ENCODE measurements at regions not wholly inside any gene's neighbourhood (a gene's known extent, or its start where the extent isn't known, plus 50 kb on each side); places are given as distances from the start of the nearest gene placed in this dataset.

DNA sequence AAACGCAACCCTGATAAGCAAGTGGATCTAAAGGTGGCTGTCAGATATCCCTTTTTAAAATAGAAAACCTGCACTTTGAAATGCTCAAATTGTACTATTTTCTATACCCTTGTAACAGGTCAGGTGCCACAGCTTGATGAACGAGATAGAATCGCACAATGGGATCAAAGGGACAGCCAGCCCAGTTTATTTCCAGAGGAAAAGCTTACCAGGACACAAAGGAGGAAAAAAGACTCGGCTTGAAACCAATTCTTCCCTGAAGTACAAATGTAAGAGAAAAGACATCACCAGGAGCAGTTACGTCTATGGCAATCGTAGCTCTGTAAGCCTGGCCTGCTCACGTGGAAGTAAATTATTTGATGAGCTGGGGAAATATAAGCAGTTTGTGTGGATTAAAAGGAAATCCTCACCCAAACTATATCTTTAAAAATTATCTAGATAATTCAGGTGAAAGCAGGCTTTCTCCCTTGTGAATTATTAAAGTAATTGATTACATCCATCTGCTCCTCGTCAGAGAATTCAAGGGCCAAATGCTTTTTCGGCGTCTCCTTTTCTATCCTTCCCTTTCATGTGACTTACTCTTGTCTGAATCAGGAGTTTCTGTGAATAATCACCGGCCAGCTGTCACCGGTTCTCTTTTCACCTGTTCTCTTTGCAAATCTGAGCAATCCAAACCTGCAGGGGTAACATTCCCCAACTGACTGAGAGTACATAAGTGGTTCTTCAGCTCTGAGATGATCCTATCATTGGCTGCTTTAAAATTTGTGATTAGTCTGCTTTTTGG, 339.2 kb upstream of the ONECUT1 start:
- Histone ChIP-seq H2AFZ (ENCODE audit: insufficient read depth, low read depth, low read length, poor library complexity, severe bottlenecking) (no peak overlapping the region), H3K4me1 (ENCODE audit: control insufficient read depth in 2 of 2, insufficient read depth in 2 of 2, low read length in 2 of 2) (no peaks in the 10 kb centered on the region), H3K9ac (ENCODE audit: low read length) (no peak overlapping the region), H3K27ac (ENCODE audit: low read length in 2 of 2) (no peak overlapping the region), H3K4me3 (ENCODE audit: control extremely low read depth in 1 of 5, extremely low read depth in 1 of 5, insufficient read depth in 1 of 5, low read depth in 2 of 5, low read length in 4 of 5) (no peak overlapping the region), H4K20me1 (ENCODE audit: control insufficient read depth, insufficient read depth, low read length, poor library complexity, severe bottlenecking) (no peaks in the 10 kb centered on the region), H3K27me3 (replicated peaks in 1 of 4; ENCODE audit: control extremely low read depth in 1 of 4, control insufficient read depth in 3 of 4, insufficient read depth in 4 of 4, low read length in 3 of 4) (no peaks in the 10 kb centered on the region), H3K4me2 (replicated peaks; ENCODE audit: low read depth, low read length, poor library complexity, severe bottlenecking) (no peak overlapping the region), H3K36me3 (replicated peaks in 1 of 2; ENCODE audit: control extremely low read depth in 1 of 2, control insufficient read depth in 1 of 2, extremely low read depth in 1 of 2, insufficient read depth in 2 of 2, low read length in 1 of 2) (no peaks in the 10 kb centered on the region), H3K79me2 (ENCODE audit: control insufficient read depth, insufficient read depth, low read length) (no peaks in the 10 kb centered on the region), H3K9me3 (ENCODE audit: control extremely low read depth in 1 of 3, control insufficient read depth in 2 of 3, insufficient read depth in 1 of 3, low read length in 2 of 3) (no peaks in the 10 kb centered on the region)
- TF ChIP-seq EZH2 (IDR thresholded peaks at IDR 0.05; ENCODE audit: borderline replicate concordance, insufficient read depth, low read depth, low read length, poor library complexity, severe bottlenecking) = no peak
- TF ChIP-seq, protein P1, sequence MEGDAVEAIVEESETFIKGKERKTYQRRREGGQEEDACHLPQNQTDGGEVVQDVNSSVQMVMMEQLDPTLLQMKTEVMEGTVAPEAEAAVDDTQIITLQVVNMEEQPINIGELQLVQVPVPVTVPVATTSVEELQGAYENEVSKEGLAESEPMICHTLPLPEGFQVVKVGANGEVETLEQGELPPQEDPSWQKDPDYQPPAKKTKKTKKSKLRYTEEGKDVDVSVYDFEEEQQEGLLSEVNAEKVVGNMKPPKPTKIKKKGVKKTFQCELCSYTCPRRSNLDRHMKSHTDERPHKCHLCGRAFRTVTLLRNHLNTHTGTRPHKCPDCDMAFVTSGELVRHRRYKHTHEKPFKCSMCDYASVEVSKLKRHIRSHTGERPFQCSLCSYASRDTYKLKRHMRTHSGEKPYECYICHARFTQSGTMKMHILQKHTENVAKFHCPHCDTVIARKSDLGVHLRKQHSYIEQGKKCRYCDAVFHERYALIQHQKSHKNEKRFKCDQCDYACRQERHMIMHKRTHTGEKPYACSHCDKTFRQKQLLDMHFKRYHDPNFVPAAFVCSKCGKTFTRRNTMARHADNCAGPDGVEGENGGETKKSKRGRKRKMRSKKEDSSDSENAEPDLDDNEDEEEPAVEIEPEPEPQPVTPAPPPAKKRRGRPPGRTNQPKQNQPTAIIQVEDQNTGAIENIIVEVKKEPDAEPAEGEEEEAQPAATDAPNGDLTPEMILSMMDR (IDR thresholded peaks at IDR 0.05) = no peak
- intact Hi-C loops (cut with micrococcal nuclease) = no loop called here
- ATAC-seq (ENCODE audit: low read depth) (no peak), DNase-seq (no peak)
- ChIA-PET CTCF (no interaction called here), POLR2A (no interaction called here)
- Mint-ChIP-seq H3K4me1 (peaks cover 4% of the 10 kb centered on the region), H3K27me3 (no peaks in the 10 kb centered on the region), H3K9me3 (ENCODE audit: insufficient read depth) (no peaks in the 10 kb centered on the region), H3K4me3 (no peak overlapping the region), H3K27ac (no peak overlapping the region)
- WGBS (ENCODE audit: insufficient coverage) = 85% methylated on average over 6 of the region's 12 CpGs

- H3K4me1 Mint-ChIP-seq = peaks cover 4% of the 10 kb centered on the region
- ChIA-PET CTCF (no interaction called here), POLR2A (no interaction called here)
- H3K36me3 ChIP-seq (replicated peaks in 1 of 2; ENCODE audit: control extremely low read depth in 1 of 2, control insufficient read depth in 1 of 2, extremely low read depth in 1 of 2, insufficient read depth in 2 of 2, low read length in 1 of 2) = no peaks in the 10 kb centered on the region
- no peak overlapping the region for H3K4me3 ChIP-seq (ENCODE audit: control extremely low read depth in 1 of 5, extremely low read depth in 1 of 5, insufficient read depth in 1 of 5, low read depth in 2 of 5, low read length in 4 of 5)
- H3K79me2 ChIP-seq (ENCODE audit: control insufficient read depth, insufficient read depth, low read length) = no peaks in the 10 kb centered on the region
- no peaks in the 10 kb centered on the region for H3K9me3 Mint-ChIP-seq (ENCODE audit: insufficient read depth)
- no peaks in the 10 kb centered on the region for H3K27me3 ChIP-seq (replicated peaks in 1 of 4; ENCODE audit: control extremely low read depth in 1 of 4, control insufficient read depth in 3 of 4, insufficient read depth in 4 of 4, low read length in 3 of 4)
- H2AFZ ChIP-seq (ENCODE audit: insufficient read depth, low read depth, low read length, poor library complexity, severe bottlenecking) = no peak overlapping the region
- TF ChIP-seq, protein P1 (IDR thresholded peaks at IDR 0.05) = no peak
- no peak for TF ChIP-seq EZH2 (IDR thresholded peaks at IDR 0.05; ENCODE audit: borderline replicate concordance, insufficient read depth, low read depth, low read length, poor library complexity, severe bottlenecking)
- DNase-seq (no peak), ATAC-seq (ENCODE audit: low read depth) (no peak)
- intact Hi-C loops (cut with micrococcal nuclease) = no loop called here
- H3K4me3 Mint-ChIP-seq = no peak overlapping the region
- H3K4me1 ChIP-seq (ENCODE audit: control insufficient read depth in 2 of 2, insufficient read depth in 2 of 2, low read length in 2 of 2) = no peaks in the 10 kb centered on the region
- H4K20me1 ChIP-seq (ENCODE audit: control insufficient read depth, insufficient read depth, low read length, poor library complexity, severe bottlenecking) = no peaks in the 10 kb centered on the region
- no peaks in the 10 kb centered on the region for H3K27me3 Mint-ChIP-seq
- H3K4me2 ChIP-seq (replicated peaks; ENCODE audit: low read depth, low read length, poor library complexity, severe bottlenecking) = no peak overlapping the region
- no peak overlapping the region for H3K27ac Mint-ChIP-seq
- H3K27ac ChIP-seq (ENCODE audit: low read length in 2 of 2) = no peak overlapping the region
- H3K9ac ChIP-seq (ENCODE audit: low read length) = no peak overlapping the region
- H3K9me3 ChIP-seq (ENCODE audit: control extremely low read depth in 1 of 3, control insufficient read depth in 2 of 3, insufficient read depth in 1 of 3, low read length in 2 of 3) = no peaks in the 10 kb centered on the region
- 71% methylated on average over 3 of the region's 5 CpGs for WGBS (ENCODE audit: insufficient coverage)
Observed at GRCh38 chr15:53128652-53129051, 338.5 kb upstream of the ONECUT1 start.

Measured in B cell (primary cell).